ENCODE measurements at regions not wholly inside any gene's neighbourhood (a gene's known extent, or its start where the extent isn't known, plus 50 kb on each side); places are given as distances from the start of the nearest gene placed in this dataset.

- FAIRE-seq (no peak), DNase-seq (ENCODE audit: insufficient read length, low spot score) (no peak)
- no peak for TF ChIP-seq POLR2A (IDR thresholded peaks at IDR 0.05; ENCODE audit: low read depth, low read length)
Measured at GRCh38 chr14:89576145-89576927, 159.3 kb upstream of the FOXN3 start.

DNA sequence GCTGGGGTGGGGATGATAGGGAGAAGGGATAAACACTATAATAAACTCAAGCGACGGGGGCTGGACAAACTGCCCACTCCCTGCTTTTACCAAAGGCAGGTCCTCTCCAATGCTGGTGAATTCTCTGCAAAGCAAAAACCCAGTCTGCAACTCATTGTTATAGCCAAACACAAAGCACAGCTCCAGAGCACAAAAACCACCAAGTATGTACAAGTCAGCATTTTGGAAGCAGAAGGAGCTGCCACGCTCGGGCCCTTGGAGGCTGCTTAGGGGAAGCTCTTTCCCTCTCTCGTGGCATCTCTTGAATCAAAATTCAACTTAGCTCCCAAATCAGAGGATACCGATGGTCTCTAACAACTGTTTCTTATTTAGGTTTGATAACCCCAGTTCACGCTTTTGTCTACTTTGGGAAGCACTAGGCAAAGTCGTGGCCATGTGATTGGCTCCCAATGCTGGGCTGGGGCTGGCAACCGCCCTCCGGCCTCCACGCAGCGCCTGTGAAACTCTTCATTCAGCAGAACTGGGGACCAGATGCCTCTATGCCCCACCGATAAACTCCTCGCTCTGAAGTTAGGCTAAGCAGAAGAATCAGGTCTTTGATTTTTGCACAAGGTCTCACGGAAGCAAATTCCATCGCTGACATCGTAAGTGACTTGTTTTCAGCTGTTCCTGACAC lies 158.5 kb upstream of the FOXN3 start:
- DNase-seq (ENCODE audit: insufficient read length, low spot score) (no peak), FAIRE-seq (no peak)
- no peak for TF ChIP-seq POLR2A (IDR thresholded peaks at IDR 0.05; ENCODE audit: low read depth, low read length)

DNA sequence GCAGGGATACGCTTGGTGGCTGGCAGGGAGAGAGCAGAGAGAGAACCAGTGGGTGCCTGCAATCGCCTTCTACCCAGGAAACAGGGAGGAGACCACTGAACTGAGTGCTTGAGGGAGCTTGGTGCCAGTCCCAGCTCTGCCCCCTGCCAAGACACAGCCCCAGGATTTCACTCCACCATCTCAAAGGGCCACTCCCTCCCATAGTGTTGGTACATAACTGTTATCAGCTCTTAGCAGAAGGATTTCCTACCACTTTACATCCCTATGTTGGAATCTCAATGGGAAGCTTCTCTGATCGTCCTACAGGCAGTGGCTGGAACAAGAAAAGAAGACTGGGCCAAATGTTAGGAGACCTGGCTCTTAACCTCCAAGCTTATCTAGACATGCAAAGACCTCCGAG lies 157.4 kb upstream of the FOXN3 start:
- DNase-seq (ENCODE audit: insufficient read length, low spot score): no peak
- no peak for FAIRE-seq
- TF ChIP-seq POLR2A (IDR thresholded peaks at IDR 0.05; ENCODE audit: low read depth, low read length): no peak

DNA sequence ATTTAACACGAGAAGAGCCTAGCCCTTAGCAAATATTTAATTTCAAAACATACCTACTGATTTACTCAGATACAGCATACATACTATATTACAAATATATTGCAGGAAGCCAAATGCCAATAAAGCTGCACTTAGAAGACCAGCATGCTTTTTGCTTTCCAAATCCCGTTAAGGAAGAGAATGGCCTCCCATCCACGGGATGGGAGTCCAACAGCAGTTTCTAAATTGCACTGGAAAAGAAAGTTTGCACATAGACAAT lies 156.3 kb upstream of the FOXN3 start:
- FAIRE-seq: no peak
- TF ChIP-seq POLR2A (IDR thresholded peaks at IDR 0.05; ENCODE audit: low read depth, low read length): no peak
- DNase-seq (ENCODE audit: insufficient read length, low spot score): no peak

- TF ChIP-seq POLR2A (IDR thresholded peaks at IDR 0.05; ENCODE audit: low read depth, low read length): no peak
- FAIRE-seq (no peak), DNase-seq (ENCODE audit: insufficient read length, low spot score) (no peak)
Measured at GRCh38 chr14:89572596-89573398, 155.8 kb upstream of the FOXN3 start.

GRCh38 chr14:89571491-89571890 lies 154.5 kb upstream of the FOXN3 start:
- no peak for FAIRE-seq
- no peak for DNase-seq (ENCODE audit: insufficient read length, low spot score)
- no peak for TF ChIP-seq POLR2A (IDR thresholded peaks at IDR 0.05; ENCODE audit: low read depth, low read length)

DNA sequence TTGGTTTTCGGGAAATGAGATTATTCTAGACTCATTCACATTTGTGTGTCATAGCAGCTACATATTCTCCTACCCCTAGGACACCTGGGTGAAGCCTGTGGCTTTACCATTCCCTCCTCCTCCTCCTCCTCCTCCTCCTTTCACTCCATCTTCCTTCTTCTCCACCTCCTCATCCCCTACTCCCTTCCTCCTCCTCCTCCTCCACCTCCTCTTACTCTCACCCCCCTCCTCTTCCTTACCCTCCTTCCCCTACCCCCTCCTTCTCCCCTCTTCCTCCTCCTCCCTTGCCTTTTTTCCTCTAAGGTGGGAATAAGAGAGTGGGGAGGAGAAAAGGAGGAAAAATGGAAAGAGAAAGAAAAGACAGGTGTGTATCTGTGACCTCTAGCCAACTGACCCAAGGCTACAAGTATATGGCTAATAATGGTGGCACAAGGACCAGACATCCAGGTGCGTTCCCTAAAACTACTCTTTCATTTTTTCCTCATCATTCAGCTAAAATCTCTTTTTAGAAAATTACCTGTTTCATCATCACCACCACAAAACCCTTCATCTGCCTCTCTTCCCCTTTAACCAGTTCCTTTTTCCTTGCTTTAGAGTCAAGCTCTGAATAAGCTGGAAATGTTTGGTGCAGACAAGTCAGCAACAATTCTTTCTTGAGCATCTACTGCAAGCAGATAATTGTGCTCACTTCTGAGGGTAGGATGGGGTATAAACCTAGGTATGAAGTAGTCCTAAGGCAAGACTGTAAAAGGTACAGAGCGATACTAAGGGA lies 149.8 kb upstream of the FOXN3 start:
- FAIRE-seq (no peak), DNase-seq (ENCODE audit: insufficient read length, low spot score) (no peak)
- TF ChIP-seq POLR2A (IDR thresholded peaks at IDR 0.05; ENCODE audit: low read depth, low read length): no peak

- DNase-seq (ENCODE audit: insufficient read length, low spot score) (no peak), FAIRE-seq (no peak)
- no peak for TF ChIP-seq POLR2A (IDR thresholded peaks at IDR 0.05; ENCODE audit: low read depth, low read length)
Measured at GRCh38 chr14:89566180-89566579, 149.1 kb upstream of the FOXN3 start.

DNA sequence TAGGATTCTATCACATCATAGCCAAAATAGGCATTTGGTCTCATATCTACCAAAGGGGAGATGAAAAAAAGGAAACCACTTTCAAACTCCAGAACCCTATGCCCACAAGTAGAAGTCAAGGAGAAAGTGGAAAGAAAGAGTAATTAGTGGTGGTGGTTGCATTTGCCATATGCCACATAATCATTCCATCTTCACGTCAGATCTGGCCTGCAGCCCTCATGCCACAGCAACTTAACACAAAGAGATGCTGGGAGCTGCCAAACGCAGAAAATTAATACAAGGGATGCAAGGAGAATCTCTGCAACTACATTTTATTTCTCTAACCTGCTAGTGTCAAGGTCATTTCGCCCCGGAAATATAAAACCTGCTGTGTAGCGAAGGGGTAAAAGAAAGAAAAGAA lies 148.6 kb upstream of the FOXN3 start:
- DNase-seq (ENCODE audit: insufficient read length, low spot score) (no peak), FAIRE-seq (no peak)
- TF ChIP-seq POLR2A (IDR thresholded peaks at IDR 0.05; ENCODE audit: low read depth, low read length): no peak

- TF ChIP-seq POLR2A (IDR thresholded peaks at IDR 0.05; ENCODE audit: low read depth, low read length): no peak
- FAIRE-seq (no peak), DNase-seq (ENCODE audit: insufficient read length, low spot score) (no peak)
Measured at GRCh38 chr14:89564989-89565388, 148.0 kb upstream of the FOXN3 start.

DNA sequence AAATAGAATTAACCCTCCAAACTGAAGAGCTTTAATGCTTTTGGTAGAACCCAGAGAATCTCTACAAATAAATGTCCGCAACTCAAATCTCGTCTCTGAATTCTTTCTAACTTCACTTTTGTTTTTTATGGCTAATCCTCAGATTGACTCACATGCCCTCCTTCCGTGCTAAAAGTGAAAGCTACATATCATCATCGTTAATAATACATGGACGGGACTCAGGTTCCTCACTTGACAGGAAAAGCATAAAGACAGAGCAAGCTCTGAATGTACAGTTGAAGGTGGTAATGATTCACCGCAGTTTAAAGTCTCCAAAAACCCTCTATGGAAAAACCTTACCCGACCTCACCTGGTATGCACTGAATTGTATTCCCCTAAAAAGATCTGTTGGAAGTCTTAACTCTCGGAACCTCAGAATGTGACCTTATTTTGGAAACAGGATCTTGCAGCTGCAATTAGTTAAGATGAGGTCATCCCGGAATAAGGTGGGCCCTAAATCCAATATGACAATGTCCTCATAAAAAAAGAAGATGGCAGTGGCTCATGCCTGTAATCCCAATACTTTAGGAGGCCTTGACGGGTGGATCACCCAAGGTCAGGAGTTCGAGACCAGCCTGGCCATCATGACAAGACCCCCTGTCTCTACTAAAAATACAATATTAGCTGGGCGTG lies 147.4 kb upstream of the FOXN3 start:
- no peak for DNase-seq (ENCODE audit: insufficient read length, low spot score)
- no peak for FAIRE-seq
- TF ChIP-seq POLR2A (IDR thresholded peaks at IDR 0.05; ENCODE audit: low read depth, low read length): no peak

DNA sequence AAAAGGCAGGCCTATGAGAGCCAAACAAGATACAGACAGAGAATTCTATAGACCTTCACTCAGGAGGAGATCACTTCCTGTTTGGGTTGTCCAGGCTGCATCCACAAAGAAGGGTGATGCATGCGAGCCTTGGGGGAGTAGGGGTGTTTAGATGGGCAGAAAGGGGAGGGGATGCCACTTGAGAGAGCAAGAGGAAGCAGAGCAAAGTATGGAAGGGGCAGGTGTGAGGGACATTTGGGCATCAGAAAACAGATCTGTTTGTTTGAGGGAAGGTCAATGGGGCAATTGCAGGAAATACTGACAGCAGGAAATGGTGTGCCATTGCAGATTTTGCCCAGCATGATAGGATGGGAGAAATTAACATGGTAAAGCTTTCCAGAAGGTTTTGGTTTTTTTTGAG lies 146.4 kb upstream of the FOXN3 start:
- DNase-seq (ENCODE audit: insufficient read length, low spot score): no peak
- no peak for TF ChIP-seq POLR2A (IDR thresholded peaks at IDR 0.05; ENCODE audit: low read depth, low read length)
- FAIRE-seq: no peak

- no peak for FAIRE-seq
- no peak for DNase-seq (ENCODE audit: insufficient read length, low spot score)
- no peak for TF ChIP-seq POLR2A (IDR thresholded peaks at IDR 0.05; ENCODE audit: low read depth, low read length)
Measured at GRCh38 chr14:89551955-89552354, 134.9 kb upstream of the FOXN3 start.

All from H54 (cell line).